ENCODE measurements at regions not wholly inside any gene's neighbourhood (a gene's known extent, or its start where the extent isn't known, plus 50 kb on each side); places are given as distances from the start of the nearest gene placed in this dataset.
"Not testable (repeated sequence)": the region's sequence is repeated elsewhere in the genome, so short reads cannot be mapped to it uniquely, and the experiment has no call there.

DNA sequence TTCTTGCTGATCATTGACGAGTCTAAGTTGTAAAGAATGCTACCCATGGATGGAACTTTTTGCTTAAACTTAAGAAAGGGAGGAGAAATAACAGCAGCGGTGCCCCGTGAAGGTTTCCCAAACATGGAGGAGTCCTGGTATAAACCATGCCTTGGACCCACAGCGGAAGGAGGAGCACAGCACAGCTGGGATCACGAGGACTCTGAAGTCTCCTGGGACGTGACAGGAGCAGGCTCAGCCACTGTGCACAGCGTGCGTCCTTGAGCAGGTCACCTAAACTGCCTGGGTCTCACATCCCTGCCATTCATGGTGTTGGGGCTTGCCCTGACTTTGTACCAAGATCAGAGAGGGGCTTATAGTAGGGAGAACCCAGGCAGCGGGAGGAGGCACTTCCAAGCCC lies 56.1 kb upstream of the UNC93A start:
- H3K4me3 ChIP-seq (replicated peaks; ENCODE audit: low read depth, low read length), result no peak overlapping the region
- no peak for DNase-seq (ENCODE audit: low read depth)
- TF ChIP-seq, protein P1, sequence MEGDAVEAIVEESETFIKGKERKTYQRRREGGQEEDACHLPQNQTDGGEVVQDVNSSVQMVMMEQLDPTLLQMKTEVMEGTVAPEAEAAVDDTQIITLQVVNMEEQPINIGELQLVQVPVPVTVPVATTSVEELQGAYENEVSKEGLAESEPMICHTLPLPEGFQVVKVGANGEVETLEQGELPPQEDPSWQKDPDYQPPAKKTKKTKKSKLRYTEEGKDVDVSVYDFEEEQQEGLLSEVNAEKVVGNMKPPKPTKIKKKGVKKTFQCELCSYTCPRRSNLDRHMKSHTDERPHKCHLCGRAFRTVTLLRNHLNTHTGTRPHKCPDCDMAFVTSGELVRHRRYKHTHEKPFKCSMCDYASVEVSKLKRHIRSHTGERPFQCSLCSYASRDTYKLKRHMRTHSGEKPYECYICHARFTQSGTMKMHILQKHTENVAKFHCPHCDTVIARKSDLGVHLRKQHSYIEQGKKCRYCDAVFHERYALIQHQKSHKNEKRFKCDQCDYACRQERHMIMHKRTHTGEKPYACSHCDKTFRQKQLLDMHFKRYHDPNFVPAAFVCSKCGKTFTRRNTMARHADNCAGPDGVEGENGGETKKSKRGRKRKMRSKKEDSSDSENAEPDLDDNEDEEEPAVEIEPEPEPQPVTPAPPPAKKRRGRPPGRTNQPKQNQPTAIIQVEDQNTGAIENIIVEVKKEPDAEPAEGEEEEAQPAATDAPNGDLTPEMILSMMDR (IDR thresholded peaks at IDR 0.05; ENCODE audit: low read length, missing control alignments), result no peak

DNA sequence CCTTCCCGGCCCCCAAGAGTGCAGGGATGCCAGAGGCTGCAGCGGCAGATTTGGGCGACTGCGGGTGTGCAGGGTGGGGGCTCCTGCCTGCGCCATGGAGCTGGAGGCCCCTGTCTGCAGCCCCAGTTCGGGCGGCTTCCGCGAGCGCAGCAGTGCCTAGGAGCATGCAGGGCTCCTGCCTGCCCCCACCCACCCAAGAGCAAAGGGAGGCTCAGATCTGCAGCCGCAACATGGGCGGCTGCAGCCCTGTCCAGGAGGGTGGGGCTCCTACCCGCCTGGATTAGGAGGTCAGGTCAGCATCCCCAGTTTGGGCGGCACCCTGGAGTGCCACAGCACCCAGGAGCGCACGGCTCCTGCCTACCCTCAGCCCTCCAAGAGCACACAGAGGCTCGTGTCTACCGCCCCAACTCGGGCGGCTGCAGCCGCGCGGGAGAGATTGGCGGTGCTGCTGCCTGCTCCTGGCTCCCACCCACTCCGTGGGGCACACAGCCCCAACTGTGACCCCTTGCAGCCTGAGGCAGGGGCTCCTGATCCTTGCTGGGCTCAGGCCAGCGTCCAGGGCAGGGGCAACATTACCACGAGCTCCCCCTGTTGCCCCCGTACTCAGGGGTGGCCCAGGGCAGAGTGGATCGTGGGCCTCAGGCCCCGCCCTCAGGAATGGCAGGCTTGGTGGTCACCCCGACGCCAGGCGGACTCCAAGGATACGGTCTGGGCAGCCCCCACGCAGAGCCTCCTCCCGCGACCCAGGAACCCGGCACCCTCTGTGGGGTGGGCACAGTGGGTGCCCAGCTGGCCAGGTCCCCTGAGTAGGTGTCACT lies 55.5 kb upstream of the UNC93A start:
- TF ChIP-seq, protein P1 (IDR thresholded peaks at IDR 0.05; ENCODE audit: low read length, missing control alignments), result no peak
- DNase-seq (ENCODE audit: low read depth), result no peak
- no peak overlapping the region for H3K4me3 ChIP-seq (replicated peaks; ENCODE audit: low read depth, low read length)

DNA sequence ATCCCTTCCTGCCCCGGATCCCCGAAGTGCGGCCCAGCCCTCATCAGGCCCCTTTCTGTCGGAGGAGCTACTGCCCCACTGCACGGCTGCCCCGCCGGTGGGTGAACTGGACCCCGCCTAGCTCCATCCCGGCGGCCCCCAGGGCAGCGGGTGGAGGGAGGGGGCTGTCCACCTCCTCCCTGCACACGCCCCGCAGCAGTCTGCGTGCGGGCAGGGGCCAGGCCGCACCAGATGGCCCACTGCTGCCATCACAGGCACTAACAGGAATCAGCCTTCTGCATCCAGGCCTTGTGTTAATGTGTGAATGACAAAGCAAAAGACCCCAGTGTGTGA lies 54.9 kb upstream of the UNC93A start:
- TF ChIP-seq, protein P1 (IDR thresholded peaks at IDR 0.05; ENCODE audit: low read length, missing control alignments), result no peak
- H3K4me3 ChIP-seq (replicated peaks; ENCODE audit: low read depth, low read length), result no peak overlapping the region
- DNase-seq (ENCODE audit: low read depth), result no peak

DNA sequence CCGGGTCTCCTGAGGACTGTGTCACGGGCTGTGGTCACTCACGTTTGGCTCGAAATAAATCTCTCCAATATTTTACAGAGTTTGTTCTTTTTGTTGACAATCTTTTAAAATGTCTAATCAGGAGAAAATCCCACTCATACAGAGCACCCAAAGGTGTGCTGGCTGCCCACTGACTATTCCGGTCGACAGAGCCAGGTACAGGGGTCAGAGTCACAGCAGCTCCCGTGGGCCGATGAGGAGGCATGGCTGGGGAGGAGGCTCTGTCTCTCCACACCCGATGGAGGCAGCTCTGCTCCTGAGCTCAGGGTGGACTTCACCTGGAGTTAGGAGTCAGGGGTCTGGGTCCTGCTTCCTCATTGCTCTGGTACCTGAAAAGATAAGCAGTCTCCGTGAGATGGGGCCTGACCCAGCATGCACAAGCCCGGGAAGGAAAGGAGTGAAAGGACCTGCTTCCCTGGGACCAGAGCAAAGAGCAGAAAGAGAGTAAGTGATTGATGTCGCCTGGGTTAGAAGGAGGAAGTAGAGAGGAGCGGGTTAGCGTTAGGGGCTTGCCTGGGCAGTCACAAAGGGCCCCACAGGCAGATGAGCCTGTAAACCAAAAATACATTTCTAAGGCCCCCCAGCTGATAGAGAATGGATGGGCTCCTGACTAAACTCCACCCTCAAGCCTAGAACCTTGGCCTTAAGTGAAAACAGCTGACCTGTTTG lies 53.5 kb upstream of the UNC93A start:
- H3K4me3 ChIP-seq (replicated peaks; ENCODE audit: low read depth, low read length), result no peak overlapping the region
- DNase-seq (ENCODE audit: low read depth), result no peak
- TF ChIP-seq, protein P1 (IDR thresholded peaks at IDR 0.05; ENCODE audit: low read length, missing control alignments), result no peak

DNA sequence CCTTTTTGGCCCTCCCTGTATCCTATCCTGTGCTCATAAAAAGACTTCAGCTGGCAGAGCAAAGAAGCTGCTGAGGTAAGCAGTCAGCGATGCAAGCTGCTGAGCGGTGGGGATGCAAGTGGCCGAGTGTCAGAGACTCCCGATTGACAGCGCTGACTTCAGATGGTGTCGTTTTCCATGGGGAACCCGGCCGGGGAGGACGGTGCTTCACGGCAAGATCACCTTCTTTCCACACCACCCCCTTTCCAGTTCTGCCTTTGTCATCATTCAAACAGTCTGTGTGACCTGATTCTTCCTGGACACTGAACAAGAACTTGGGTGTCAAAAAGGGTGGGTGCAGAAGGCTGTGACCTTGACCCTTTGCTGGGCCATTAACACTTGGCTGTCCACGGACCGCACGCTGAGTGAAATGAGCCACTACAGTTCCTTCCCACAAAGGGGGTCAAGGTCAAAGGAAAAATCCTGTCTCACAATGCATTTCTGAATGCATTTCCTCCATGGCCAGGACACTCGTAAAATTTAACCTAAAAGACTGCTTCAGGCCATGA lies 52.9 kb upstream of the UNC93A start:
- TF ChIP-seq, protein P1 (IDR thresholded peaks at IDR 0.05; ENCODE audit: low read length, missing control alignments), result no peak
- H3K4me3 ChIP-seq (replicated peaks; ENCODE audit: low read depth, low read length), result no peak overlapping the region
- no peak for DNase-seq (ENCODE audit: low read depth)

DNA sequence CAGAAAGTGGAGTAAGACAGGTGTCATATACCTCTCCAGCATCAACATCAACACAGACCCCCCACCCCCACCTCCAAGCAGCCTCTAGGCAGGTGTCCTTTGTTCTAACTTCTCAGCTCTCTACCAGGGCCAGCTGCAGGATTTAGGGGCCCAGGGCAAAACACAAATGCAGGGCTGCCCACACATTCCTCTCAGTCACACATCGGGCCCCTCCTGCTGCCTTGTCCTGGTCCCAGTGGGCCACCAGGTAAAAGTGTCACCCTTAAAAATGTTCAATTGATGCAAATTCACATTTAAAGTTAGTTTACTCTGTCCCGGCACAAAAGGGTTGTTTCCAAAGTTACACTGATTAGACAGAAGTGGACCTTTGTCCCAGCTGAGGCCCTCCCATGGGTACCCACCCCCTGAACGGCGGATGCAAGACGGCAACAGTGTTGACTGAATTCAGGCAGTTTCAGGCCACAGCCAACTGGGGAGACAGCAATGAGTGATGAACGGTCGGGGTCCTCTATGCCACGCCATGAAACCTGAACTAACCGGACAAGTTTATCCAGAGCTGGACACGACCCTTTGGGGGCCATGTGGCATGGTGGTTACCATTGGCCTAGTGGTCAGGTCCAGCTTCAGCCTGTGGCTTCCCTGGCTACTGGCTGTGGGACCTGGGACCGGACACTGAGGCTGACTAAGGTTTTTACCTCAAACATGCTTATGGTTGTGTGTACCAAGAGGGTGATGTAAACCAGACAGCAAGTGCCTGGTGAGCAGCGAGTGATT lies 52.2 kb upstream of the UNC93A start:
- no peak overlapping the region for H3K4me3 ChIP-seq (replicated peaks; ENCODE audit: low read depth, low read length)
- DNase-seq (ENCODE audit: low read depth), result no peak
- TF ChIP-seq, protein P1 (IDR thresholded peaks at IDR 0.05; ENCODE audit: low read length, missing control alignments), result no peak

DNA sequence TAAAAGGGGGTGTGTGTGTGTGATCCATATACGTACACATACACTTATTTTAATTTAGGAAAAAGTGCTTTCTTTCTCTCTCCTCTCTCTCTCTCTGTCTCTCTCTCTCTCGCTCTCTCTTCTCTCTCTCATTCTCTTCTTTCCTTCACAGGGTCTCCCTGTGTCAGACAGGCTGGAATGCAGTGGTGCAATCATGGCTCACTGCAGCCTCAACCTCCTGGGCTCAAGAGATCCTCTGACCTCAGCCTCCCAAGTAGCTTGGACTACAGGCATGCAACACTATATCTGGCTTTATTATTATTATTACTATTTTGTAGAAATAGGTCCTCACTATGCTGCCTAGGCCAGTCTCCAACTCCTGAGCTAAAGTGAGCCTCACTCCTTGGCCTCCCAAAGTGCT lies 51.6 kb upstream of the UNC93A start:
- DNase-seq (ENCODE audit: low read depth); H3K4me3 ChIP-seq (replicated peaks; ENCODE audit: low read depth, low read length): not testable (repeated sequence)

Data from fibroblast of pulmonary artery (primary cell).